GM19438 (cell line): ENCODE measurements at regions not wholly inside any gene's neighbourhood (a gene's known extent, or its start where the extent isn't known, plus 50 kb on each side); places are given as distances from the start of the nearest gene placed in this dataset.

Source experiments
- ATAC-seq: cut with Tn5 transposase; IDR thresholded peaks from one replicate; pipeline ENCODE4 v1.9.1; 2021; ENCODE audit warnings: low read depth; ENCODE audit not compliant: unreplicated experiment

DNA sequence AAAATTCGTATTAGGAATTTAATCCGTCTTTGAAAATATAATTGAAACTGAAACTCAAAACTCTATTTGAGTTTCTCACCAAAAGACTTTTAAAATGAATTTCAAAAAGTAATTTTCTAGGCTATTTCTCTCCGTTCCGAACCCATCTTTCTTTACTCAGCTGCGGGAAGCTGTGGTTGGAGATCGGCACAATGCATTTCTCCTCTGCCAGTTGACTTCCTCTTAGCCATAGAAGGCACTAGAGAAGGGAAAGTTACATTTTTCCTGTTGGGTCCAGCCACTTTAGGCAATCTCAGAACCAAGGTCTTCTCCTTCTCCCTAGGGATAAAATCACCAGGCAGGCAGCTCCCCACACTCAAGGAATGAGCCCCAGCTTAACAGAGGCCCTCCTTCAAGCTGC lies 133.6 kb upstream of the COL1A2 start:
- ATAC-seq: no peak

DNA sequence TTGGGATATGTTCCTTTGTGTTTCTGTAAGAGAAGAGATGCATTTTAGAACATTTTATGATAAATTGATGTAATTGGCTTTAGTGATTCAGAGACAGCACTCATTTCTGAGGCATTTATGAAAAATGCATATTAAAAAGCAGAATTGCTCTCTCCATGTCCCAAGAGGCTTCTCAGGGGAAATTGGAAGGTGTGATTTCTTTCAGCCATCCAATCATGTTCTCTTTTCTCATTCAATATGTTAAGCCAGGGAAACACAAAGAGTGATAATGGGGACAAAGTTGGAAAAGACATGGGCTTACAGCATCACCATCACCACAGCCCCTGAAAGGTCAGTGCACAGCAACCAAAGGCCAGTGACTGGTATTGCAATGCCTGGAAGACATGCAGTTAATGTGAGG lies 129.9 kb upstream of the COL1A2 start:
- ATAC-seq: no peak

DNA sequence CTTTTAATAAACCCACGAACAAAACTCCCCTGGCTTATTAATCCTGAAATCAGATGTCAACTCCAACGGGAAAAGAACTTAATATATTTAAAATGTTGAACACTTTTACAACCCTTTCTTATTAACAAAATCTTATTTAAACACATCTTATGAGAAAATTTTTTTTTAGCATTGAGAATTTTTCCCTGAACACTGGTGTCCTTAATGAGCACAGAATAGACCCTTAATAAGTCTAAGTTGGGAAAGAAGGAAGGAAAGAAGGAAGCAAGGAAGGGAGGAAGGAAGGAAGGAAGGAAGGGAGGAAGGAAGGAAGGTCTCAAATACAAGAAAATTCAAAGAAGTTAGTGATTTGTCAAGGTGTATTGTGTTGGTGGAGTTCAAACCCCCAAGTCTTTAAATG lies 129.2 kb upstream of the COL1A2 start:
- ATAC-seq: no peak

- no peak for ATAC-seq
These were observed 128.5 kb upstream of the COL1A2 start for GRCh38 chr7:94266238-94266644.

DNA sequence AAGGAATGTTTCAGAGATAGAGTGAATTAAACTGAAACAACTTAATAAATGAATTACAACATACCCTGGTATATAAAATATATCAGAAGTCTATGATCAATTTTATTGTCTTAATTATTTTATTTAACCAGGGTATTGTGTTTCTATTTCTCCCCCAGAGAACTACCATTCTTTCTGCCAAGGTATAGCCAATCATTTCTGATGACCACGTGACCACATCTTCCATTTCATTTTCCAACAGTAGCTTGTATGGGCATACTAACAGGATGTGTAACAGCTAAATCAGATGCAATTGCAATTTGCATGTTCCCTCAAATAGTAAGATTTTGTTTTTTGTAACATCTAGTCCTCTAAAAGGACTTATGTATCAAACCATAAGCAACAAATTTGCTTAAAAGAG lies 123.9 kb upstream of the COL1A2 start:
- ATAC-seq: no peak

GRCh38 chr7:94272821-94273583 lies 121.7 kb upstream of the COL1A2 start:
- ATAC-seq: no peak

GRCh38 chr7:94274828-94275227 lies 119.9 kb upstream of the COL1A2 start:
- ATAC-seq: no peak

DNA sequence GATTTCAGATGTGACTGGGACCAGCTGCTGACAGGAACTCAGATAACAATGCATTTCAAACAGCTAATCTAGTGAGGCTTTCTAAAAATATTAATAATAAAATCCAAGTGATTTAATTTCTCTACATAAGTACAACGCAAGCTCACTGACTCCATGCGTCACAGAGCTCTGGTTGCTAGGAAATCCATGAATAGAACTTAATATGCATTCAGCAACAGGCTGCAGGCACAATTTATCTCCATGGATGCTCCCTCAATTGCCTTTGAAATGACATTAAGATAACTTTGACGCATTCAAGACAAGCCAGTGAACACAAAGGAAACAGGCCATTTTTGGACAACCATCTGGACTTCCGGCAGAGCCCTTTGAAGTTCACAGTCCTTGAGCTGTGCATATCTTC lies 118.7 kb upstream of the COL1A2 start:
- no peak for ATAC-seq

DNA sequence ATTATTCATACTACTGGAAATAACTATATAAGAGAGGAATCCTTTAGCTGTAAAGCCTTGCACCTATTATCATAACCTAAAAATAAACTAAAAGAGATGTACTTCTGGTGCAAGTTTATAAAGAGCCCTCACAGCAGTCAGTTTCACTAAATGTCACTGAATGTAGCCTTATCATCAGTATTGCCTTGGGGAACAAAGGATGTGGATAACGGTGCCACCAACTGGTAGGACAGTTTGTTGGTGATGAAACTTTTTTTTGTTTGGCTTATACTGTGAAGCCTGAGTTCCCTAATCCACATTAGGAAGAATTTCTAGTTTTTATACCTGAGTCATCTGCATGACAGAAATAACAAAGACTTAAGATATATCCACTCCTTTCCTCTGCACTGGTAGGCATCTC lies 117.9 kb upstream of the COL1A2 start:
- ATAC-seq: no peak

DNA sequence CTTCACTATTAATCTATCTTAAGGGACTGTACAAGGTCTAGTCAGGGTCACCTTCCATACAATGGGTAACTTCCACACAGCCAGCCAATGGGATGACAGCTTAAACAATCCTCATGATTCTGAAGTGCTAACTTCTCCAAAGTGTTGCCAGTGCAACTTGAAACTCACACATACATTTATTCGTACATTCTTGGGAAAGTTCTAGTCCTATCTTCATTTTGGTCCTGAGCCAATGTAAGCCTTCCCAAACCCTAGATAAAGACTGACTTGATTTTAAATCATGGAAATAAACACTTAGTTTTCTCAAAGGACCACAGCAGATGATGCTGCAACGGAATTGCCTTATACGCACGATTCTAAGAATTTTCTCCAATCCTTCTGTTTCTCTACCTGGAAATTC lies 117.5 kb upstream of the COL1A2 start:
- no peak for ATAC-seq

DNA sequence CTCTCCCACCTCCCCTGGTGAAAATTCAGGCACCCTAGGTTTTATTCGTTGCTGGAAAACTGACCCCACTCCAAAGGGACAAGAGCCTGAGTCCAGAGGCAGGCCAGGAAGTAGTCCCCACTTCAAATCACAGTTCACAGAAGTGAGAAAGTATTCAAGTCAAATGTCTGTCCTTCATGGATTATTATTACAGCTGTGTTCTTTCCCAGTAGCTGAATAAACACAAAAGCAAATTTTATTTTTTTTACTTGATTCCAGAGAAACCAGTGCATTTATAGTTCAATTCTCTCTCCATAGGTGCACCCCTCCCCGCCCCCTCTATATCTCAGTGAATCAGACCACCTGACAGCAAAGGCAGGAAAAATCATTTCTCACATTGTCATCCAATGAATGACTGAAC lies 113.8 kb upstream of the COL1A2 start:
- ATAC-seq: no peak

- no peak for ATAC-seq
These were observed 110.6 kb upstream of the COL1A2 start for GRCh38 chr7:94284104-94284503.

DNA sequence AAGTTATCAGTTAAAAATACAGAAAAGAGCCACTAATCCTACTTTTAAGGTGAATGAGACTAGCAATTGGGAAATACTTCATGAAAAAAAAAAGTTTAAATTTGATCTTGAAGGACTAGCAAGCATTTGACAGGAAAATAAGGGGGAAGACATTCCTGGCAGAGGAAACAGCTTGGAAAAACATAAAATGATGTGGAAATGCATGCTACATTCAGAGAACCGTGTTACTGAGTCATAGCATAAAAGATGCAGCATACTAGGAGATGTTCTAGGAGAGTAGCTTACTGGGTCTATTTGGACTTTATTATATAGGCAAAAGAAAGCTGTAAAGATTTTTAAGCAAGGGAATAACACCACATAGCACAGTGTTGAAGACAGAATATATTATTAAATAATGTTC lies 108.6 kb upstream of the COL1A2 start:
- no peak for ATAC-seq

DNA sequence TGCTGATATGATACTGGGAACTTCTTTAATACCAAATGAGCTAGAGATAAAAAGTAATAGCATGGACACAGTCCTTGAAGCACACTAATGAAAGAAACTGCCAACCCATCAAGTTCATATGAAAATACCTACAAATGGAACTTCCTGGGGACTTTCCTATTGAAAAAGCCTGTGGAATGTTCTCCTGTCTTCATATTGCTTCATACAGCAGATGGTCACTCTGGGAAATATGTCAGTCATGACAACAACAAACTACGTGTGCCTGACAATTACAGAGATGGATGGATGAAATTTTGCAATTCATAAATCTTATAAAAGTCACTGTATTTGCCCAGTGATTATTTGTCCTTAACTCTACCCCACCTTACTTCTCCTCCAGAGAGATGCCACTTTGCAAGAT lies 106.6 kb upstream of the COL1A2 start:
- no peak for ATAC-seq

GRCh38 chr7:94289071-94289470 lies 105.6 kb upstream of the COL1A2 start:
- no peak for ATAC-seq

- ATAC-seq: no peak
These were observed 100.1 kb upstream of the COL1A2 start for GRCh38 chr7:94294471-94295131.

- ATAC-seq: no peak
These were observed 98.8 kb upstream of the COL1A2 start for GRCh38 chr7:94295850-94296249.

DNA sequence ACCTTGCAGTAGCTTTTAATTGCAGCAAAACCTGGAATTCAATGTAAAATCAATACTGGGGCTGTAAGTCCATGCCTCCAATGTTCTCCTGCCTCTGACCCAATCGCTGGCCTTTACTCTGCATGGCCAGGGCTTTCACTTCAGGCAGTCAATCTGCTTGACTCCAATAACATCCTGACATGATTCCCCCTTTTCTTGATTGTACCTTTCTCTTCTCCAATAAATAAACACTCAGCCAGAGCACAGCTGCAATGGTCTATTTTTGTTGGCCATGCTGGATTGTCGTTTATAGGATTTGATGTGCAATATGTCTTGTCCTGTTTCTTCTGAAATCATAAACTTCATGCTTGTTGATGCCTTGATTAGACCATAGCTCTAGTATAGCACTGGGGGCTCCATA lies 97.8 kb upstream of the COL1A2 start:
- no peak for ATAC-seq

DNA sequence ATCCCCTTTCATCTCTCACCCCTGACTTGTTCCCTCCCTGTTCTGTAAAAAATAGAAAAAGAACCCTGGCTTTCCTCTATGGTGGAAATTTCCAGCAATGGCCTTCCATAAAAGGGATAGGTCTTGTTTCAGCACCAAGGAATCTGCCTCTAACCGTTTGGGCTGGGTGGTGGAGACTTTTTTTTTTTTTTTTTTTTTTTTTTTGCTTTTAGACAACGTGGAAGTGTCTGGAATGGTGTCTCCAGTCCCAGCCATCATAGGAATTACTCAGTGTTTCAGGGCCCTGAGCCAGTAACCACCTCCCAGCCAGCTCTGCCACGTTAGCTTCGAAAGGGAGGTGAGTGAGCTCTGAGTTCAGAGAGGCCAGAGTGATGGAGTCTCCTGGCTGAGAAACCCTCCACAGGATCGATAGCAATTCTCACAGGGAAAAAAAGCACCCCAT lies 97.3 kb upstream of the COL1A2 start:
- ATAC-seq: no peak

DNA sequence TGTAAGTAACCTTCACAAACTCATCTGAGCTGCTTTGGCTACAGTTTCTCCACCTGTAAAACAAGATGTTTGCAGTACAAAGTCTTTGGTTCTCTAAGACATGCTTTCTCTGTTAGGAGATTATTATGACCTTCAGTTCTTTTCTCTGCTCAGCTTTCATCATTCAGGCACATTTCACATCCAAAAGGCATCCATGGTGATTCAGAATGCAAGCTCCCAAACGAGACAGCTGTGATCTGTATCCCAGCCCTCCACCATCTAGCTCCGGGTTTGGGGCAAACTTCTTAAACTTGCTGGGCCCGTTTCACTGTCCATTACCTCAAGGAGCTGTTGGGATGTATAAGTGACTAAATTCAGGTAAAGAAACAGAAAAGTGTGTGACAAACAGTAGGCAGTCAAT lies 95.8 kb upstream of the COL1A2 start:
- ATAC-seq: no peak

DNA sequence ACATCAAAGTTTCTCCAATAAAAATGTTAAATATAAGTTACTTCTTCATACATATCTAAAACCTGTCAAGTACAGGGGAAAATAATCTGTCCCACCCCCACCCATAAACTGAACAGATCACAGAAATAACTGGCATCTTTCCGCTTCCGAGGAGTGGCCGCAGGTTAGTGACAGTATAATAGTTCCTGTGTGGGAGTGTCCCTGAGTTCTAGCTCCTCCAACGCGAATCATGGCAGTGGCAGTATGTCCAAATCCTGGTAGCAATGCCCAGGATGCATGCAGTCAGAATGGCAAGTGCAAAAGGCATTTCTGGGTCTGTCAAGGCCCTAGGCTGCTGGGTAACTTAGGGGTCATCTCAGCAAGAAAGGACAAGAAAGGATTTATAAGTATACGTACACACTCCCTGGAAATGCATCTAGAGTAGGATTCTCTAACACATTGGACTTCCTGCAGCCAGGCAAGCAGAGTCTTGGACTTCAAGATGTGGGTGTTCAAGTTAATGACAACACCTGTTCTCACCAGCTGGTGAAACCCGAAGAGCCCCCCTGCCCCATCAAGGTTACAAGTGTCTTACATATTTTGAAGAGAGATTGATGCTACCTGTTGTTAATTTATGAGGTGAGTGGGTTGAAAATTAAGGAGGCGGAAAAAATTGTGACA lies 94.4 kb upstream of the COL1A2 start:
- ATAC-seq: no peak
